T1000 (cell line): ENCODE measurements at regions not wholly inside any gene's neighbourhood (a gene's known extent, or its start where the extent isn't known, plus 50 kb on each side); places are given as distances from the start of the nearest gene placed in this dataset.

ENCODE experiments used
- DNase-seq: peaks from one replicate; lab custom pipeline; 2025; ENCODE audit warnings: mixed read lengths; lab: John Stamatoyannopoulos, UW

DNA sequence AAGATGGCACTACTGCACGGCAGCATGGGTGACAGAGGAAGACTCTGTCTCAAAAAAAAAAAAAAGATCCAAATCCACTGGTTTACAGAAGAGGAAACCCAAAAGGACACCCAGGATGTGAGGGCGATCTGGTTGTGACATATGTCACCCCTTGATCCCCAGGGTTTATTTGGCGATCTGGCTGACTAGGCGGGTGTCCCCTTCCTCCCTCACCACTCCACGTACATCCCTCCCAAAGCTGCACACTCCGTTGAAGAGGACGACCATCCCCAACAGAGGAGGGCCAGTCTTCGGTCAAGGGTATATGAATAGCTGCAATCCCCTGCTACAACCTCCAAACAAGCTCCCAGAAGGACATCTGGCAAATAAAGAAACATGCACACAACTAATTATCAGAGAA lies 111.6 kb downstream of the HTR5A start:
- DNase-seq, result no peak

DNA sequence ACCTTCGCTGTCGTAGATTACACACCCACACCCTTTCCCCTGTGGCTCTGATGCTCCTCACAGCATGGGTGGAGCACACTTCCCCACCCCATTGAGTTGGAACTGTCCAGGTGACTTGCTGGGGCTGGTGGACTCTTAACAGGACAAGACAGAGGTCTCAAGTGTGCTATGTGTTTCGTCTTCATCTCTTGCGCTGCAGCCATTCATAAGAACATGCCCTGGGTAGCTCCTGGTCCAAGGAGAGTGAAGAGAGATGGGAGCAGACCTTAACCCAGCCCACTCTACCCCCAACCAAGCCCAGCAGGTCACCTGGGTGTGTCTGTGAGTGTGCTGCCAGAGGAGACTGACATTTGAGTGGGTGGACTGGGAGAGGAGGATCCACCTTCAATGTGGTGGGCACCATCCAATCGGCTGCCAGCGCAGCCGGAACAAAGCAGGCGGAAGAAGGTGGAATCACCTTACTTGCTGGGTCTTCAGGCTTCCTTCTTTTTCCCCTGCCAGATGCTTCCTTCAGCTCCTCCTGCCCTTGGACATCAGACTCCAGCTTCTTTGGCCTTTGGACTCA lies 112.4 kb downstream of the HTR5A start:
- no peak for DNase-seq

DNA sequence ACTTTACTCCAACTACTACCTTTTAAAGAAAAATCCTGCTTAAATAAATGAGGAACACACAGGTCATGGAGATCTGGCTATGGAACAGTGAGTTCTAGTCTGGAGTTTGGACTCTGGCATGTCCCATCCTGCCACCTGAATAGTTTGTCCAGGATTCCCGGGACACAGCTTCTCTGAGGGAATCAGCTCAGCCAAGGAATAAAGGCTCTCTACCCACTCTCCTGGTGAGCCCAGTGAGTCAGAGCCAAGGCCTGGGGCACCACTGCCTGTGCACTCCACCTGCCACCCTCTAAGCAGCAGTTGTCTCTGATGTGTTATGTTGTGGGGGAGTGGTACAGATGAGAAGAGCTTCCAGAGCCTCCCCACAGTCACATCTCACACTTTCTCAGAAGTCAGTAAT lies 113.5 kb downstream of the HTR5A start:
- DNase-seq, result no peak

DNA sequence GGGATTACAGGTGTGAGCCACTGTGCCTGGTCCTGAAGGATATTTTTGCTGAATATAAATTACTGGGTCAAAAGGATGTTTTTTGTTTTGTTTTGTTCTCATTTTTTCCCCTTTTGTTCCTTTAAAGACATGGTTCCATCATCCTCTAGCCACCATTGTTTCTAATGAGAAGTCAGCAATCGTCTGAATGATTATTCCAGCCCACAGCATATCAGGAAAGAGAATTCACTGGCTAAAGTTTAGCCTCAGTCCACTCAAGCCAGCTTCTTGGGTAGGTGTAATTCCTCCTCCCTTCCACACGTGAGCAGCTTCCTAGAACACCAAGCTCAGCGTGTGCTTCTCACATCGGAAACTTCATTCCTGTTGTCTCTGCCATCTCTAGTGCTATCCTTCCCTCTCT lies 112.8 kb upstream of the INSIG1 start:
- no peak for DNase-seq

DNA sequence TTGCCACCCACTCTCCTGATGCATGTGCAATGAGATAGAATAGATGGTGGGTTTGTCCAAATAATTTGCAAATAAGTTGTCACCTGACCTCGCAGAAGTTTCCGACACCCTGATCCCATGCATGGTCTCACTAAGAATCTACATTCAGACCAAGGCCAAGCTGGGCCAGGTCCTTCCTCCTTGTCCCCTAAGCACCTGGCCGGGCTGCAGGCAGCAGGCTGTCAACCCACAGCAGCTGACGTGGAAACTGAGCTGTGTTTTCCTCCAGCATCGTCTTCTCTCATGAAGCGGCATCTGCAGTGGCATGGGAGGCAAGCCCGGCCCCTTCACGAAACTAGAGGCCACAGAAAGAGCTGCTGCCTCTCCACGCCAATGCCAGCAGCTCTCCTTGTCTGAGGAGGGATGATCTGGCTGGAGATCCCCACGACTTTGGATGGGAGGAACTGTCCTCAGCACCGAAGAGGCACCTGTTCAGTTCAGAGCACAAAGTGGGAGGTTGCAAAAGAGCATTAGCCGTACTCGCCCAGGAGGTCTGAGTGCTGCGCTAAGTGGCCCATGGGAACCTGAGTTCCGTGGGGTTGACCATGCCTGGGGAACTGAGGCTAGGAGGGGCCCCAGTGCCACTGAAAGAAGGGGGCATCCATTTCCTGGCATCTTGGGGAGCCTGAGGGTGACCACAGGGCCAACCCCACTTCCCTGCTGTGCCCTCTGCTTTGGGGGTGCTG lies 110.5 kb upstream of the INSIG1 start:
- DNase-seq, result no peak

DNA sequence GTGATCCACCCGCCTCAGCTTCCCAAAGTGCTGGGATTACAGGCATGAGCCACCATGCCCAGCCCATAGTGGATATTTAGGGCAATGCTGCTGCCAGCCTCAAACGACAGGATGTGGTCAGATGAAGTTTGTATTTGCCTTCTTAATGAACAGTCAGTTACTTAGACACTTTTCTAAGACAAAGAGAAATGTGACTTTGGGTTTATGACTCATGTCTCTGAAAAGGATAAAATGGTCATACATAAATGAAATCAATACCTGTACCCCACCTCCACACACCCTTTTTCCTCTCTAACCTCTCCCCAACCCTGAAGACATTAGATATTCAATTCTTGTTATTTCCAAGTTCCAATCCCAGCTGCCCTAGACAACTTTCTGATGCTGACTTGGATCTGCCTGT lies 109.3 kb upstream of the INSIG1 start:
- DNase-seq, result no peak

DNA sequence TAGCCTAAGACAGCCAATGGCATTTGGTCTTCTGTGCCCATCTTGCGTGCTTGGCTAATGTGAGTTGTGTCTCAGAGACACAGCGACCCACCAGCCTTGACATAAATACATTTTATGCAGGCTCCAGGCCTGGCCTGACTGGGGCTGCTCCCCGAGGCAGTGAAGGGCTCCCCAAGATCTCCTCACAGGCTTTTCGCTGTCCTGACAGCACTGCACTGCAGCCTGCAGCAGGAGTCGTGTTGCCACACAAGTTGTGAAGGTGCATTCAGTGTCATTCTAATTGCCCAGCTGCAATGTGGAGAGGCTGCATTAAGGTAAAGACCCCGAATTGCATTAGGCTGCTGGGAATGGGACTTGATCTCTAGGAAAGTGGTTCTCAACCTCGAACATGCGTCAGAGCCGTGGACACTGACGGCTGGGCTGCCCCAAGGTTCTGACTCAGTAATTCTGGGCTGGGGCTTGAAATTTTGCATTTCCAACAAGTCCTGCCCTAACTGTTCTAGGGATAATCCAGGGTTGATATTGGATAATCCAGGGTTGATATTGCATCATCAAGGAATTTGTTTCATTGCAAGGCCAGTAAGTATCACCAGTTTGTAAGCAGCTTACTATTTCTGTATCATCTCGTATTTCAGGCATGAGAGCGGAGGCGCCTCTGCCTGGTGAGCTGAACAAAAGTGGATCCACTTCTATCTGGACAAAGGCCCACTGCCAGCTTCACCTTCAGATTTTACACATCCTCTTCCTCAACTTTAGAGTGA lies 108.7 kb upstream of the INSIG1 start:
- DNase-seq, result no peak

DNA sequence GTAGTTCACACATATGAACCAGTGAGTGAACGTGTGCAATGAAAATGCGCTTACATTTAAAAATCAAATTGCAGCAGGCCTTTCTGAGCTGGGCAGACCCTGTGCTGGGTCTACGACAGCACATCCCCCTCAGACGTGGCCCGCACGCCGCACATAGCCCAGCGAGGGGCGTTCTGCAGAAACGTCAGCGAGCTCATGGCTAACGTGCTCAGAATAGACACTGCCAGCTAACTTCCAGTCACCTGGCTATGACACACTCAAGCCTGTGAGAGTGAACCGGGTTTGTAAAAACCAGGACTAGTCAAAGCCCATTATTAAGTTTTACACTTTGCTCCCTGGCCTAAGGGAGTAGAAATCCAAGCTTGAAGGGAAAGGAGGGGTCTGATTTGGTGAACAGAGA lies 108.1 kb upstream of the INSIG1 start:
- DNase-seq, result no peak

DNA sequence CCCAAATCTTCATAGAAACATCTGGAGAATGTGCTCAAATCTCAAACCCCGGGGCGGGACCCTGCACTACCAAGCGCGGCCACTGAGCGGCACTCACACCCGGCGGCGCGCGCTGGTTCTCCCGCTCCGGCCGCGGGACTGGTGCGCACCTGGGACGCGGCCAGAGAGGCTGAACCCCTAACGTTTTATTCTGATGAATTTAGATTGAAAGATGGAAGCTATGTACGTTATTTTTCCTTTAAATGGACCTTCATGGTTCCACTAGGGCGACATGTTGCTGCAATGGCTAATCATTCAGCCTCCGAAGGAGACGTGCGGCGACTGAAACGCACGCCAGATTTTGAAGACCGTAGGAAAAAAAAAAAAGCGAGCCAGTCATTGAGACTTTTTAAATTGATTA lies 107.0 kb upstream of the INSIG1 start:
- peak; percentile 23 for DNase-seq

DNA sequence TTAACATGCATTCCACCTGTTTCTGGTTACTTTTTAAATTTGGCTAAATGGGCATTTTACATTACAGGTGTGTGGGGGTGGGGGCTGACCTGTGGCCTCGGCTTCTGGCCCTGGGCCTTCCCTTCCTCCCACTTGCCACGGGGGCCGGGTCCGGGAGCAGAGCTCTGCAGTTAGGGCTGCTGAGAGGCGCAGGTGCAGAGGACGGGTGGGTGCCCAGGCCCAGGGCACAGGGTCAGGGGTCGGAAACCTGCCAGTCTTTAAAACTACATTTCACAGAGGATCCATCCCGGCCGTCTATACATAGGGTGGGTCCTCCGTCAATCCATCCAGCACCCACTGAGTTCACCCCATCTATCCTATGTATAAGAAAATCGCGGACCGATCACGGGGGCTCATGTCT lies 106.5 kb upstream of the INSIG1 start:
- no peak for DNase-seq

DNA sequence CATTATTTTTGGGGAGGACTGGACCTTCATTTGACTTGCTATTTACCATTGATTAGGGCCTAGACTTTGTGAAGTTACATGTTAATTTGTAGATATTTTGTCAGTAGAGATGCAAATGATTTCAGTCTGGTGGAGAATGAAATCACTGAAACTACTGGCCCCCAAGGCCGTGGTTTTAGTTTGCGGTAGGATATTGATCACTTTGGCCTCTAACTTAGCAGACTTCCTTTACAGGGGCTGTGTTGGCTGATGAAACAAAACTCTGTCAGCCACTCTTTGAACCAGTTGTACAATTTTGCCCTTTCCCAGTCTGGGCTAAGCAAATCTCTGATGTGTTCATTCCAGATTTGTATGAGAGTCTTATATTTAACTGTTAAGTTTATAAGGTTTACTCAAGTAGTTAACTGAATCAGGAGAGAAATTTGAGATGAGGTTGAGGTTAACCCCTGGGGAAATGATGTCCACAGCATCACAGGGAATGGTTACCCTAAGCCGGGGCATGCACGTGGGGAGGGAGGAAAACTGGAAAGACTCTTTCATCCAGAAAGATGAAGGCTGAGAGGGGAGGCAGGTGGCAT lies 105.7 kb upstream of the INSIG1 start:
- no peak for DNase-seq

DNA sequence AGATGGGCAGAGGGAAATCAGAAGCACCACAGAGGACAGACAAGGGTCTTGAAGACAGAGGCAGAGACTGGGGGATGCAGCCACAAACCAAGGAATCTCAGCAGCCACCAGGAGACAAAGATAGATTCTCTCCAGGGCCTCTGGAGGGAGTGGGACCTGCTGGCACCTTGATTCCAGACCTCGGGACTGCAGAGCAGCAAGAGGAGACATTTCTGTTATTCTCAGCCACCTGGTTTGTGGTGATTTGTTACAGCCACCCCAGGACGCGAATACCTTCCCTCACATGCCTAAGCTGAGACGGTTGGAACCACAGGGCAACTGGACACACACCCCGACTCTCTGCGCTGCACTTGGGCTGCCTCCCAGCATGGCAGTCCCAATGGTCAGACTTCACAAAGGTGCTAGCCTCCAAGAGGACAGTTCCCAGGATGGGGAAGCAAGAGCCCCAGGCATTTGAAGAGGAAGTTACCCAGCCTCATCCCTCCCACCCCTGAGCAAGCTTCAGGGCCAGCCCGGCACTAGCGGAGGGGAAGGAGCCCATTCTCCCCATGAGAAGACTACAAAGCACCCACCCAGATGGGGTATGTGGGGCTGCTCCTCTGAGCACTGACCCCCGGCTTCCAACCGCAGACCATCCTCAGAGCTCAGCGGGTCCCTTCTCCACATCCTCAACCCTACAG lies 104.6 kb upstream of the INSIG1 start:
- DNase-seq, result no peak

DNA sequence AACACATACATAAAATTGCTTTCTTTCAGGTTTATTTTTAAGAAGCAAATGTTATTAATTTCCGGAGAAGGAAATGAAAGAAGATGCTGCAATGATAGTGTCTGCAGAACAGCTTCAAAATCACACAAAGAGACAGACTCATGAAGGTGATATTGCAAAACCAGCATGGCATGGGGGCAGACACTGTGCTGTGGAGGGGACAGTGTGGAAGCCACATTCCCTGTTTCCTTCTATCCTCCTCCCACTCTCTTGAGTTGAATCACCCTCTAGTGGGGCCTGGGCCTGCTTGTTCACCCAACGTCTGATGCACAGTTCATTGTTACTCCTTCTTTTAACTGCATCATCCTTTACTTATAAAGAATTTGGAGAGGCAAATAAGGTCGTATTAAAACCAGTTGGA lies 104.0 kb upstream of the INSIG1 start:
- DNase-seq, result no peak

DNA sequence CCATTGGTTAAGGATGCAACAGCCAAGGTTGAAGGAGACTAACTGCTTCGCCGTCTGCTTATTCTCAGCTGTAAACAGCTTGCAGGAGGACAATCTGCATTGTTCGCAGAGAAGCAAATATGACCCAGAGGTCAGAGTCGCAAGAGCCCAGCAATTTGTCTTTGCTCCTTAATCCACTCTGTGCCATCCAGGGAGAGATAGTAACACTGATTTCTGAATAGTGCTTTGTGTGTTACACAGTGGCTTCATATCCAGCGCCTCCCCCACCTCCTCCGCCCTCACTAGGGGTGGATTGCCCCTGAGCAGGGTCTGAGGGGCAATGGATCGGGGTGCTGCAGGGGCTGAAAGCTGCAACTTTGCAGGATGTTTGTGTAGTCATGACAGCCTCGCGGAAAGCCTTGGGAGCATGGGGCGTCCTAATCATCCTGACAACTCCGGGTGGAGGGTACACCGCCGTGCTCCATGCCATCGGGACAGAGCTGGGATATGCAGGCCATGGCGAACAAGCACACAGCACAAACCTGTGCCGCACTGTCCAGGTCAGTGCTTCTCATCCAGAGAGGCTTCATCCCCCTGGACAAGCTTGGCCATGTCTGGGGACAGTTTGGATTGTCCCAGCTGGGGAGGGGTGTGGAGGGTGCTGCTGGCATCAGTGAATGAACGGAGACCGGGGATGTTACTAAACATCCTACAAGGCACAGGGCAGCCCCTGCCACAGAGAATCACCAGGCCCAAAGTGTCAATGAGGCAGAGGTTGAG lies 103.1 kb upstream of the INSIG1 start:
- no peak for DNase-seq

DNA sequence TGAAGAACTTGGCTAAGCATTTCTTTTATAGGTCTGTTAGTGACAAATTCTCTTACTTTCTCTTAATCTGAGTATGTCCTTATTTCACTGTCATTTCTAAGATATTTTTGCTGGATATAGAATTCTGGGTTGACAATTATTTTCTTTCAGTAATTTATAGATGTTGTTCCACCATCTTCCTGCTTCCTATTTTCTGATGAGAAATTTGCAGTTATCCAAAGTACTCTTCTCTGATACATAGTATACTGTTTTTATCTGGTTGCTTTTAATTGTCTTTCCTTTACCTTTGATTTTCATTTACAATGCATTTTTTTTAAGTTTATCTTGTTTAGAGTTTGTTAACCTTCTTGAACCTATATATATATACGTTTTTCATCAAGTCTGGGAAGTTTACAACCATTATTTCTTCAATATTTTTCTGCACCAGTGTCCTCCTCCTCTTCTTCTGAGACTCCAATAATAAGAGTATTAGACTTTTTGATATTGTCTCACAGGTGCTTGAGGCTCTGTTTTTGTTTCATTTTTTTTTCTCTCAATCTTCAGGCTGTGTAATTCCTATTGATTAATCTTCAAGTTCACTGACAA lies 101.6 kb upstream of the INSIG1 start:
- DNase-seq, result no peak

DNA sequence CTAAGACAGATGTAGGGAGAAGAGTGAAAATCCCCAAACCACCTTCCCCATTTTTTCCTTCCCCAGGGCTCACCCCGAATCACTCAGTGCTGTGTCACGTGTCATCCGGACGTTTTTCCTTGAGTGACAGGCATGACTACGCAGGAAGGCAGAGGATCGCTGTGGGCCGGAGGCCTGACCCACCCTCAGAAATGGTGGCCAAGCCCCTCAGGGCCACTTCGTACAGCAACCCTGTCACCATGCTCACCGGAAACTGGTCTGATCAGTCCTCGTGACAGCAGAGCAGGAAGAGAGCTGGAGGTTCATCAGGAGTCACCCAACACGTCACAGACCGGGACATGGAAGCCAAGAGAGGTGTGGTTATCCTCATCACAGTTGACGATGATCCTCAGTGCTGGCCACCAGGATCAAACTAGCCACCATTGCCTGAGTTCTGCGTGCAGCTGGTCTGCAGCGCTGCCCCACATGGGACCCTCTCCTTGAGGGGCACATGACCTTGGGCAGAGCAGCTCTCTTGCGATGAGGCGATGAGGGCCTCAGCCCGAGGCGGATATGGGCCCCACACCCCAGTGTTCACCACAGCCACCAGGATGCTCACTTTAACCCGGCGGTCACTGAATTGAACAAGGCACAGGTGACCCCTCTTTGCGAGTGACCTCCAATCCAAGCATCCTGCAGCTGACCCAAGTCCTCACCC lies 99.3 kb upstream of the INSIG1 start:
- no peak for DNase-seq

DNA sequence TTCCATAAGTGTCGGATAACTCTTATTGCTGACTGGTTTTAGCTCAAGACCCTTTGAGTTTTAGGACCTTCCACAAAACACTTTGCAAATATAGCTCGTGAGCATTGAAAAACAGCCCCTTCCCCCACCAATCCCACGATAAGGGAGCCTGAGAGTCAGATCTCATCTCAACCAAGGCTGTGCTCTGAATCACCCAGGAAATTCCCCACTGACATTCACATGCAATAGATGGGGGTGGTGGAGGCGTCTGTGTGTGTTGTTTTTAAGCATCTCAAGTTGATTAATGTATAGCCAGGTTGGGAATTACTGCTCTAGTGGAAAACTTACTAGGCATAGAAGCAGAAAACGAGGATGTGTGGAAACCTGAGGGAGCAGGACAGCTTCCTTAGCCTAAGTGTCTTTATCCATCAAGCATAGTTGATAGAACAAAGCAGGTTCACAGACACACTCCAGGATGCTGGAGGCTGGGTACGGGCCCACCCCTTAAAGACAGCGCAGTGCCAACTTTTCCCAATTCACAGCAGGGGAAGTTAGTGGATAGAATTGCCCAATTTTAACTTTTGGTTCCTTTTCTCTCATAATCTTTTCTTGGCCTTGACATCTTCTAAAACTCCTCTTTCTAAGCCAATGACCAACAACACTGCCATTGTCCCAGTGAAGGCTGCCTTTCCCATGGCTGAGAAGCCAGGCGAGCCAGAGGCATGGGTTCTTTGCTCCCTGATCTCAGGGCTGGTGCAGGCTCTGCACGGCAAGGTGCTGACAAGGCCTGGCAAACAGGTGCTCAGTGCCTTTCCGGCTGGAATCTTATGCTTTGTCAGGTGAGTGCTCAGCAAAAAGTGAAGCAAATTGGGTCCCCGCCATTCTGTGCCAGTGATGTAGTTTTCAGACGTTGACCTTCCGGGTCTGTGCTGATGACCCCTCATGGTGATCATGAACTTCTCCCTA lies 98.5 kb upstream of the INSIG1 start:
- DNase-seq, result peak; percentile 19

DNA sequence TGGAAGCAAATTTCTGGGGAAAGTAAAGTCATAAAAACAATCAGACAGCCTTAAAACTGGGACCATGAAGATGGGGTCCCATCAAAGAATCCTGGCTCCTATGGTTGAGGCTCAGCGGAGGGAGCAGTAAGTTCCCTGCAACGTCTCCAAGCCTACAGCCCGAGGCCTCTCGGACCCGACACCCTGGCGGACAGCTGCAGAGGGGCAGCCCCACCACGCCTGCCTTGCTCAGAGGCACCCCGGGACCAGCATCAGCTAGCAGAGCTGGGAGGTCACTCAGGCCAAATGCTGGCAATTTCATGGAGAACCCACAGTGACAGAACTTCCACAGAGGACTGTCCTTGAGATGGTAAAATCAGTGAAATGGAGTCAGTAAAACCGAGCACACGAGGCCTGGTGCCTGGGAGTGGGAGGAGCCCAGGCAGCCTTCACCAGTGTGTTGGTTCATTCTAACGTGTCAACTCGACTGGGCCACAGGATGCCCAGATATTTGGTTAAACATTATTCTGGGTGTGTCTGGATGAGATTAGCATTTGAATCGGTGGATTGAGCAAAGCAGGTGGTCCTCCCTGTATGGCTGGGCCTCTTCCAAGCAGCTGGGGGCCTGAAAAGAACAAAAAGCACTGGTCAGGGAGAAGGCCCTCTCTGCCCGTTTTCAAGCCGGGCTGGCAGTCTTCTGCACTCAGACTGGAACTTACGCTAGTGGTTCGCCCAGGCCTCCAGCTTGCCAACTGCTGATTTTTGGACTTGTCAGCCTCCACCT lies 96.2 kb upstream of the INSIG1 start:
- no peak for DNase-seq
